Kidney epithelial cell (primary cell): ENCODE measurements at regions not wholly inside any gene's neighbourhood (a gene's known extent, or its start where the extent isn't known, plus 50 kb on each side); places are given as distances from the start of the nearest gene placed in this dataset.

ENCODE experiments used
- DNase-seq: peaks from one replicate; pipeline ENCODE4 v3.0.0-alpha.2; 2010; ENCODE audit warnings: low read depth
- H3K27me3 ChIP-seq: 2 replicates; pipeline ENCODE4 v1.6.0; 2011; ENCODE audit warnings: low read length; ENCODE audit not compliant: control insufficient read depth, insufficient read depth
- H3K36me3 ChIP-seq: 2 replicates; pipeline ENCODE4 v1.5.1; 2011; ENCODE audit warnings: low read length; ENCODE audit not compliant: control insufficient read depth, insufficient read depth
- H3K4me3 ChIP-seq: 2 replicates; pipeline ENCODE4 v1.5.1; 2011; ENCODE audit warnings: low read depth, mild to moderate bottlenecking, control low read depth, low read length
- TF ChIP-seq, protein P1 (sequence below): IDR thresholded peaks from 2 replicates; pipeline ENCODE4 v1.5.1; 2011; ENCODE audit warnings: mild to moderate bottlenecking, moderate library complexity, low read length, control low read depth, inconsistent platforms; ENCODE audit not compliant: insufficient read depth, poor library complexity, severe bottlenecking

DNA sequence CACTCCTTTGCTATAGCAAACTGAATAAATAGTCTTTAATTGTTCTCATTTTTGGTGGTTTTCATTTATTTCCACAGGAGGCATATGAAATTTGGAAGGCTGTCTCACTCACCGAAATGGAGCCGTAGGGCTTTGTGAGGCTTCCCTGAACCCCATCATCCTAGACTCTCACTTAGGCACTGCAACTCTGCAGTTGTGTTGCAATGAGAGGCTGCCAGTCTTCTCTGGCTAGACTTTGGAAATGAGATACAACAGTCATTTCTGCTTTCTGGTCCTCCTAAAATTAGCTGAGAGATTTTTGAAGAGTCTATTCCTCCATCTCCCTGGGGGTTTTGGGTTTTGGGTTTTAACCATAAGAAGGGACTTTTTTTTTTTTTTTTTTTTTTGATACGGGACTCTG is 146.5 kb downstream of the SH3BGRL start:
- Histone ChIP-seq H3K27me3 (no peaks in the 10 kb centered on the region), H3K4me3 (no peak overlapping the region), H3K36me3 (no peaks in the 10 kb centered on the region)
- DNase-seq = no peak
- TF ChIP-seq, protein P1, sequence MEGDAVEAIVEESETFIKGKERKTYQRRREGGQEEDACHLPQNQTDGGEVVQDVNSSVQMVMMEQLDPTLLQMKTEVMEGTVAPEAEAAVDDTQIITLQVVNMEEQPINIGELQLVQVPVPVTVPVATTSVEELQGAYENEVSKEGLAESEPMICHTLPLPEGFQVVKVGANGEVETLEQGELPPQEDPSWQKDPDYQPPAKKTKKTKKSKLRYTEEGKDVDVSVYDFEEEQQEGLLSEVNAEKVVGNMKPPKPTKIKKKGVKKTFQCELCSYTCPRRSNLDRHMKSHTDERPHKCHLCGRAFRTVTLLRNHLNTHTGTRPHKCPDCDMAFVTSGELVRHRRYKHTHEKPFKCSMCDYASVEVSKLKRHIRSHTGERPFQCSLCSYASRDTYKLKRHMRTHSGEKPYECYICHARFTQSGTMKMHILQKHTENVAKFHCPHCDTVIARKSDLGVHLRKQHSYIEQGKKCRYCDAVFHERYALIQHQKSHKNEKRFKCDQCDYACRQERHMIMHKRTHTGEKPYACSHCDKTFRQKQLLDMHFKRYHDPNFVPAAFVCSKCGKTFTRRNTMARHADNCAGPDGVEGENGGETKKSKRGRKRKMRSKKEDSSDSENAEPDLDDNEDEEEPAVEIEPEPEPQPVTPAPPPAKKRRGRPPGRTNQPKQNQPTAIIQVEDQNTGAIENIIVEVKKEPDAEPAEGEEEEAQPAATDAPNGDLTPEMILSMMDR = no peak

DNA sequence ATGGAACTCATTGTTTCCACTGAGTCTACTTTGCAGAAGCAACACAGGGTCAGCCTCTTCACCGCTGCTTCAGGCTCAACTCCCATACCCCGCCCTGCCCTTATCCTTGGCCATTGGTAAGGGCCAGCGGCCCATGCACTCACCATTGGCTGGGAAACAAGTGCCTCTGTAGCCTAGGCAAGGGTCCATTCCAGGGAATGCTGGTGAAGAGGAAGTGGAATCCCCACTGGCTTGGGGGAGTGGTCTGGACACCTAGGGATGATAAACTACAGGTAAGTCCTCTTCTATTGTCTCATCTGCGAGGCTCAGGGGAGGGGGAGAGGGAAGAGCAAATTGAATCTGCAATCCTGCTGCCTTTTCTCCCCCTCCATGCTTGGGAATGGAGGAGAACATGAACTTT is 153.1 kb downstream of the SH3BGRL start:
- no peak for DNase-seq
- Histone ChIP-seq H3K4me3 (no peak overlapping the region), H3K36me3 (no peaks in the 10 kb centered on the region), H3K27me3 (no peaks in the 10 kb centered on the region)
- TF ChIP-seq, protein P1 = no peak

DNA sequence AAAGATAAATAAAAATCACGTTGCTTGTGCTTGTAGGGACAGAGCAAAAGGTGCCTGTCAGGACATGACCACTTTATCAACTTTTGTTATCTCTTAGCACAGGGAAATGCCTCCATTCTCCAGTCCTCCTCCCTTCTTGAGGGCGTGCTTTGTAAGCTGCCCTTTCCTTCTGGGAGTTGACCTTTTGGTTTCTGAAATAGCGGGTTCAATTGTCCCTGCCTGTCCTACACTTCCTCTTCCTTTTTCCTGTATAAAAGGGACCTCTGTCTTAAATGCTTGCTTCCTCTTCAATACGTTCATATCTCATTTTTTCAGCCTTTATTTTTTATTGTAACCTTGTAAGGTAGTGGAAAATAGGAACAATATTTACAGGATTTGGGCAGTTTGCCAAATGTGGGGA is 153.5 kb downstream of the SH3BGRL start:
- H3K4me3 ChIP-seq = no peak overlapping the region
- no peak for DNase-seq
- TF ChIP-seq, protein P1 = no peak
- H3K36me3 ChIP-seq = no peaks in the 10 kb centered on the region
- H3K27me3 ChIP-seq = no peaks in the 10 kb centered on the region

DNA sequence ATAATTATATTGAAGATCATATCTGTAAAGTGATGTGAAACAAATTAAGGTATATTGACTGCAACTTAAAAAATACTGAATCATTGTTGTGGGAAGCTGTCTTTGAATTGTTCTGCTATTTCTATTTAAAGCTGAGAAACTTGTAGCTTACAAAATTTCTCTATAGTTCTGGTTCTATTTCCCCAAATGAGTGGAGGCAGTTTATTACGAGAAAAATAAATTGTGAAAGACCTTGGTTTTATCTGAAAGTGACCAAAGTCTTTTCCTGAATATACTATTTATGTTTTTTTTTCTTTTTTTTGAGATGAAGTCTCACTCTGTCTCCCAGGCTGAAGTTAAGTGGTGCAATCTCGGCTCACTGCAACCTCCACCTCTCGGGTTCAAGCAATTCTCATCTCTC is 165.4 kb downstream of the SH3BGRL start:
- Histone ChIP-seq H3K27me3 (no peaks in the 10 kb centered on the region), H3K36me3 (no peaks in the 10 kb centered on the region), H3K4me3 (no peak overlapping the region)
- DNase-seq = no peak
- TF ChIP-seq, protein P1 = no peak

DNA sequence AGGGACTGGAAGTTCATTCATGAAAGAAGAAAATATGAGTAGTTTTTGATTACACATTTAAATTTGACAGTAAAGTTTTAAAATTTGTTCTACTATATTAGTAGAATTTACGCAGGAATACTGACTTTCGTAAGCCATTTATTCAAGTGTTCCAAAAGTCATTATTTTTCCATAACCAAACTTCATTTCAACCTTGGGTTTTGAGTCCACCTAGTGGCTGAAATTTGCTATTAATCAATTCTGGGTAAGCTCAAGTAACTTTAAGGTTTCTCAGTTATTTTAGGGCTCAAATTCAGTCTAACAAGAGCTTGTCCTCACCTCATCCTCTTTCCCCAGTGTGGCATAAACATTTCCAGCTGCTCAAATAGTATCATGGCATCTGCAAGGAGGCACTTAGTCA is 175.4 kb downstream of the SH3BGRL start:
- H3K4me3 ChIP-seq = no peak overlapping the region
- H3K27me3 ChIP-seq = no peaks in the 10 kb centered on the region
- H3K36me3 ChIP-seq = no peaks in the 10 kb centered on the region
- no peak for DNase-seq
- TF ChIP-seq, protein P1 = peak; percentile 54

DNA sequence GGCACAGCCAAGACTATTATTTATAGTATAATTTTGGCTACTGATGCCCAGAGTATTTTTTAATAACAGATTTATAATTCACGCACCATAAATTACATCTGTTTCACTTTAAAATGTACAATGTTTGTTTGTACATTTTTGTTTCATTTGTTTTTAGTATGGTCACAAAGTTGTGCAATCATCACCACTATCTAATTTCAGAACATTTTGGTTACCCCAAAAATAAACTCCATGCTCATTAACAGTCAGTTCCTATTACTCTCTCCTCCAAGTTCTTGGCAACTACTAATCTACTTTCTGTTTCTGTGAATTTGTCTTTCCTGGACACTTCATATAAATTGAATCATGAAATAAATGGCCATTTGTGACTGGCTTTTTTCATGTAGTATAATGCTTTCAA is 176.7 kb downstream of the SH3BGRL start:
- no peak for DNase-seq
- TF ChIP-seq, protein P1 = no peak
- no peaks in the 10 kb centered on the region for H3K36me3 ChIP-seq
- no peaks in the 10 kb centered on the region for H3K27me3 ChIP-seq
- no peak overlapping the region for H3K4me3 ChIP-seq
